GM03348 (cell line): ENCODE measurements at regions not wholly inside any gene's neighbourhood (a gene's known extent, or its start where the extent isn't known, plus 50 kb on each side); places are given as distances from the start of the nearest gene placed in this dataset.
A peak's percentile ranks its signal among the peaks of the same experiment; 100 is the strongest.
"Not testable (repeated sequence)": the region's sequence is repeated elsewhere in the genome, so short reads cannot be mapped to it uniquely, and the experiment has no call there.

Experiments
- DNase-seq: peaks from one replicate; pipeline ENCODE4 v3.0.0; 2012; ENCODE audit warnings: low spot score

DNA sequence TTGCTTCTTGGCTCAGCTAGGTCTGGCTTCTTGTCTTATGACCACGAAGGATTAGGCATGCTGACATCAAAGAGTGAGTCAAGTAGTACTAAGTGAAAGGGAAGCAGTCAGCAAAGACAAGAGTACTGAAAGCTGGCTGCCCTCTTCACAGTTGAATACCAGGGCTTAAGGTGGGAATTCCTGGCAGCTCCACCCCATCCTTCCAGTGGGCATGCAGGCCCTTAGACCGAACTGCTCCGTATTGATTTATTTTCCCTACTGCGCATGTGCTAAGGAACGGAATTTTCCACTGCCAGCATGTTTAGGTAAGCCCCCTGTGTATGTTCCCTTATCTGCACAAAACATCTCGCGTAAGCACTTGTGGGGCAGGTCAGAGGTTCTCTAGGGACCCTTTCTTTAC is 2320.1 kb downstream of the ARAP2 start:
- DNase-seq, result peak; percentile 37

DNA sequence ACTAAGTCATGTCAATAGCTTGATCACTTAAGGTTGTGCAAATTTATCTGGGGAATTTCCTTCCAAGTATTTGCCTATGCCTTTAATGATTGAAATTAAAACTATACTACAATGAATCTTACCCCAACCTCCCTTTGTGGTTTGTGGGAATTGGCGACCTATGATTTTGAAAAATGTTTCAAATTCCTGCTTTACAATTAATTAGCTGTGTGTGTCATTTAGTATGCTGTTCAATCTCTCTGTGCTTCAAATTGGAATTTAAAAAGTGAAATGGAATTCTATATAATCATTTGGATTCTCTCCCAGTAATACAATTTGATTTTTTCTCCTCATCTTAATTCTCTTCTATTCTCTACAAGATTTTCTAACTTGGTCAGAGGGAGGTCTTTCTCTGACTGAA is 2319.5 kb downstream of the ARAP2 start:
- peak; percentile 4 for DNase-seq

DNA sequence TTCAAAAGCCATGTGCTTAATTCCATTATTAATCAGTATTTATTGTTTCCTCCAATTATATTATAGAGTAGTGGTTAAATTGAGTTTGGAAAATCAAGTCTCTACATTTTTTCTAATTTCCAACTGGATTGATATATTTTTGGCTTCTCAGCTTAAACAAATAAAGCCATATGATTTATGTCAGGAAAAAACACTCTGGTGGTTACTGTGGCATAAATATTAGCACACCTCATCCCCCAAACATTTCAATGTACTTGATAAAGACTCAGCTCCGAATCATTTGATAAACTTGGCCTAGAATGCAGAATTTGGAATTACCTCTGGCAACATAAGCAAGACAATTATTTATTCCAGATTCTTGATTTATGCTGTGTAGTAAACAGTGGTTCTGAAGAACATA is 2313.8 kb downstream of the ARAP2 start:
- DNase-seq, result no peak

DNA sequence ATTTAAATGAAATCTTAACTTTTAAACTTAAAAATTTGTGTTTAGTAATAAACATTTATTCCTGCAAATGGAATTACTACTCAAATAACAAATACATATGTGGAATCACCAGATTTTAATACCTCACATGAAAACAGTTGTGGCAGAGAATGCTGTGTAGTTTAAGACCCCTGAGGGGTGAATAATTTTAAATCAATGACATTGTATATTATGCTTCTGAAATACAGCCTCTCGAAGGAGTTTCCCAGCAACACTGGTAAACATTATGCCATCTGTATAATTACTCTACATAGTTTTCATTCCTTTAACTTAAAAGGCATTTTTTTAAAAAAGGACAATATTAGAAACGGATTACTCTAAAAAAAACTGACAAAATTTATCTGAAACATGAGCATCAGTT is 2313.3 kb downstream of the ARAP2 start:
- no peak for DNase-seq

DNA sequence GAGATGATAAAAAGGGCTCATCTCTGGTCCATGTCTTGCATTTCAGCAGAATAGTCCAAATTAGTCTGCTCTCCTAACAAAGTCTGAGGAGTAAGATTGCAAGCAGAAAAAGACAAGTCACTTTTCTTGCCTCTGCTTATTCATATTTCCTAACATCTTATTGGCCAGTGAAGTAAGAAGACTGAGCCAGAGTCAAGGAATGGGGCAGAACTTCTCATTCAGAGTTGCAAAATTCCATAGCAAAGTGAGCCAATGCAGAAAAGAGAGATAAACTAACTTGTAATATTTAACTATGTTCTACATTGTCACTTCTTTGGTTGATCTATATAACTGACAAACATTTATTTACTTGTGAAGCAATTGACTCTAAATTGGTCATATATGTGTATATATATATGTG is 2304.0 kb downstream of the ARAP2 start:
- peak; percentile 40 for DNase-seq

DNA sequence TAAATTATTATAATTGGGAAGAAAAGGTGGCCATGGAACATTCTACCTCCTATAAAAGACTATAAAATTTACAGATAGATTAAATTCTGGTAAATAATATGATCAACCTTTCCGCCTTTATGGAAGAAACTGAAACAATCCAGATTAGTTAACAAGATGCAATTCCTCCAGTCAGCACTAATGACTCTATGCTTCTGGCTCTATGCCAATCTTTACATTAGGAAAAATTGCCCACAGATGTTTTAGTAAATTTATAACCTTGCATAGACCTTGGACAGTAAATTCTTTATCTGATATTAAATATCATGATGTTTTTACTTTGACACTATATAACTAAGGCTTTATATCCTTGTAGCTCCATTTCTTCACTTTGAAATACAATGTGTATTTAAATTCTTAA is 2302.5 kb downstream of the ARAP2 start:
- DNase-seq, result no peak

DNA sequence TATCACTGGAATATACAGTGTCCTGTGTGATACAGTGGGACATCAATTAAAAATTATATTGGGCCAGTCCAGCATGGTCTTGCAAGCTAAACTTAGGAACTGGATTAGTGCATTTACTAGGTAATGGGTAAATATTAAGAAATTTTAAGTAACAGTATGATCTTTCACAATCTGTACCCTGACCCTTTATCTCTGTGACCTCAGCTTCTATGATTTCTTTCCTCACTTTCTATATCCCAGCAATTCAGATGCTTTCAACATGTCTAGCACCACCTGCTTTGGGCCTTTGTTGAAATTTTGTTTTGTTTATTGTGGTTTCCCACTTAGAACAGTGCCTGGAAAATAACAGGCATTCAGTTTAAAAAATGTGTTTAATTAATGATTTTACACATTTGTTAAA is 2295.4 kb downstream of the ARAP2 start:
- DNase-seq, result no peak

DNA sequence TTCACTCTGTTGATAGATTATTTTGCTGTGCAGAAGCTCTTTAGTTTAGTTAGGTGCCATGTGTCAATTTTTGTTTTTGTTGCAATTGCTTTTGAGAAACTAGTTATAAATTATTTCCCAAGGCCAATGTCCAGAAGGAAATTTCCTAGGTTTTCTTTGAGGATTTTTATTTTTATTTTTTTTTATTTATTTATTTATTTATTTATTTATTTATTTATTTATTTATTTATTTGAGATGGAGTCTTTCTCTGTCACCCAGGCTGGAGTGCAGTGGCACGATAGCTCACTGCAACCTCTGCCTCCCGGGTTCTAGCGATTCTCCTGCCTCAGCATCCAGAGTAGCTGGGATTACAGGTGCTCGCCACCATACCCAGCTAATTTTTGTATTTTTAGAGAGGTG is 2290.5 kb downstream of the ARAP2 start:
- DNase-seq, result not testable (repeated sequence)

DNA sequence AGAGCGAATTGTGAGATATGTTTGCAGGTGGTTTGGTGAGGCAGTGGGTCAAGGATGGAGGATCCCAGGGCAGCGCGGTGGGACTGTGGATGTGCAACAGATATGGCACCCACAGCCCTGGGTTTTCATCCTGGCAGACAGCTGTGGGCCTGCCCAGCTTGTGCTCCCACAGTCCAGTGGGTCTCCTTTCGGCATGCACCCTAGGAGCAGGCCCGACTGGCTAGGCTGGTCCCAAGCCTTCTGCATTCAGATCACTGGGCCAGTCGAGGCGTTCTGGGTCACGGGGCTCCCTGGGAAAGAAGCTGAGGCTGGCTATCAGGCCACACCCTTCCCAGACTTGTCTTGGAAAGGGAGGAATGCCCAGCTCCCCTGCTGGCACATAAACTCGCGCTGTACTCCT is 2289.6 kb downstream of the ARAP2 start:
- DNase-seq, result no peak

DNA sequence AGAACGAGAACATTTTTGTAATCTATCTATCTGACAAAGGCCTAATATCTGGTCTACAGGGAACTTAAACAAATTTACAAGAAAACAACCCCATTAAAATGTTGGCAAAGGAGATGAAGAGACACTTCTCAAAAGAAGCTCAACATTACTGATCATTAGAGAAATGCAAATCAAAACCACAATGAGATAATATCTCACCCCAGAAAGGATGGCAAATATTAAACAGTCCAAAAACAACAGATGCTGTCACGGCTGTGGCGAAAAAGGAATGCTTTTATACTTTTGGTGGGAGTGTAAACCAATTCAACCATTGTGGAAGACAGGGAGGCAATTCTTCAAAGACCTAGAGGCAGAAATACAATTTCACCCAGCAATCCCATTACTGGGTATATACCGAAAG is 2284.8 kb downstream of the ARAP2 start:
- DNase-seq, result no peak

DNA sequence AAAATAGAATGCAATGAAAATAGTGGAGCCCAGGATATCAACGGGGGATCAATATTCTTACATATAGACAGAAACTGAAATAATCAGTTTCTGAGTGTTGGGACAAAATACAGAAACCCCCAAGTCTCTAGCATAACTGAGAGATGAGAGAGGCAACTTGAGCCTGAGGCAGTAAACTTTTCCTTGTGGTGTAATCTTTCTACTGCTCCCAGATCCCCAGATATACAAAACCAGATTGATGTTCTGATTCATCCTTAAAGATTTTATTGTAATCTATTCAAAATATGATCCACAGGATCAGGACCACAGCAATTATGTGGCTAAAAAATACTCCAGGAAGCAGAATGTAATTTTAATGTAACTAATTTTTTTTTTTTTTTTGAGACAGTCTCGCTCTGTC is 2282.6 kb downstream of the ARAP2 start:
- DNase-seq, result peak; percentile 13

DNA sequence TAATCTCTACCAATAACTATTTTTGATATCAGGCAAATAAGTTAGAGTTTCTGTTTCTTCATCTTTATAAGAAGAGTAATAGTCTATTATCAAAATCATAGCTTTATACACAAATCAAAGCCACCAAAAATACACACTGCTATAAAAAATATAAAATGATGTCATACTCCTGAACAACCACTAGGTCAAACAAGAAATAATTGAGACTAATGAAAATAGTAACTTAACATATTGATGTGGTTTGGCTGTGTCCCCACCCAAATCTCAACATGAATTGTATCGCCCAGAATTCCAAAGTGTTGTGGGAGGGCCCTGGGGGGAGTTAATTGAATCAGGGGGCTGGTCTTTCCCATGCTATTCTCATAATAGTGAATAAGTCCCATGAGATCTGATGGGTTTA is 2277.5 kb downstream of the ARAP2 start:
- DNase-seq, result no peak

DNA sequence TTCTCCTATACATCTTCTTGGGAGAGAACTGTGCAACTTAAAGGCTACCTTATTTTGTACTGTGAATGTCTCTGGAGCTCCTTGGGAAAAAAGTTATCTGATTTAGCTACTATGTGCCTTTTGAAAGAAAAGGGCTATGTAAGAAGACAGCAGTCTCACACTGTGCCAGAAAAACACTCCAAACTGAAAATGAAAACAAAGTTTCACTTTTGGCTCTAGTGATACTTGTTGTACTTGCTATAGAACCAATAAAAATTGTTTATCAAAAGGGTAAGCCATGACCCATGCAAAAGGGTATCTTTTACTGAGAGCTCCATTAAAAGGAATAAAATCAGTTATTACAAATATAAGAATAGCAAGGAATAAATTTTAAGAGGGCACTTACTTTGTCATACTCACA is 2270.0 kb downstream of the ARAP2 start:
- DNase-seq, result no peak

DNA sequence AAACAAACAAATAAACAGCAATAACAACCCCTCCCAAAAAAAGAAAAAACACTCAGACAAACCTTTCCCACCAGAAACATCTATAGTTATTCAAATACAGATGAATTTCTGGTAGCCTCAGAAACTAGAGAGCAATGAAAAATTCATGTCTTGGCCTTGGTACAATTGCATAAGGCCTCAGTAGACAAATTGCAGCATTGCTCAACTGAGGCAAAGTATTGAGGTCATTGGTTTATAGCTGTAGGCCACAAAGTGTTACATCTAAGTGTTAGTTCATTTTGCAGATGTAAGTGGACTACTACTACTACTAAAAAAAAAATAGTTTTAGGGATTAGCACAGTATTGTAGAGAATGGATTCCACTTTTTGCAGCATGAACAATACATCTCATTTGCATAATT is 2268.3 kb downstream of the ARAP2 start:
- peak; percentile 7 for DNase-seq

DNA sequence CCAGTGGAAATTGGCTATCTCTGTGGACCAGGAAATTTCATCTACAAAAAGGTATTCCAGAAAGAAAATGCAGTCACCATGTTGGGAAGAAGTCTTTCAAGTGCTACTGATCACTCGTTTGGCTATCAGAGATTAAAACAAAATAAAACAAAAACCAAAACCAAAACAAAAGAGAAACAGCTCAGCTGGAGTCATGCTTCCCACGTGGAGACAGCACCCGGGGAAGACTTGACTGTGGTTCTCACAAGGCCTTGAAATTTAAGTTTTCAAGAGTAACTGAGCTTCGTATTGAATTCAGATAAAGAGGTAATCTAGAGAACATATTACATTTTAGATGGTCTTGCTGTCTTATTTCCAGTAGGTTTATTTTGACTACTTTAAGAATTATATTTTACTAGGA is 2264.5 kb downstream of the ARAP2 start:
- DNase-seq, result not testable (repeated sequence)

DNA sequence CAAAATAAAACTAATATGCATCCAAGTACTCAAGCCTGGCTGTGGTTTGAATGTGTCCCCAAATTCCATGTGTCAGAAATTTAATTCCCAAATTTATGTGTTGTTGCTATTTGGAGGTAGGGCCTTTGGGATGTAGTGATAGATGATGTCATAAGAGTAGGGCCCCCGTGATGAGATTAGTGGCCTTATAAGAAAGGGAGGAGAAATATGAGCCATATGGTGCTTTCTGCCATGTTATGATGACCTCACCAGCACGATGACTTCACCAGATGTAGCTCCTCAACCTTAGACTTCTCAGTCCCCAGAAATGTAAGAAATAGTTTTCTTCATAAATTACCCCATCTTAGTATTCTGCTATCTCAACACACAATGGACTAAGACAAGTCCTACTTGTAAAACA is 2264.0 kb downstream of the ARAP2 start:
- no peak for DNase-seq

DNA sequence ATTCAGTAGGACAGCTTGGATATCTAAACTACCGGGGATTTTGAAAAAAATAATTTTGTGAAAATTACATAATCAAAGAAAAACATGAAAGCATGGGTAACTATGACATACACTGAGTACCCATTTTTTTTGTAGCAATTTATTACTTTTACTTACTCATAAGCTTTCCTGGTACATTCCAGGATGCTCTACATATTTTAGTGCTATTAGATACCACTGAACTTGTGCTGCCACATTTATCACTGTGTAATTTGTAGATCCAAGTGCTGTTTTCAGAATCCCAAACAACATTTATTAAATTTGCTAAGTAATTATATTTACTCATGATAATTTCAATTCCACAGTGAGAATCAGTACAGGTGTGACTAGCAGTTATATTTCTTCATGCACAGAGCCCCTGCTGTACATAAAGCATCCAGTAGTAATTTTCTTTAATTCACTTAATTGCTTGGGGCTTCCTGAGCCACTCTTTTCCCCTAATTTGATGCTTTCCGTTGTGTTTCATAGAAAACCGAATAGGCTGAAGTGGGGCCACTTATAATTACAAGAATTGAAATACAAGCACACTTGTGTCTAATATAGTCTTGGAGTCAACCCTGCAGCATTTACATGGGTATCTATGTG is 2254.4 kb downstream of the ARAP2 start:
- DNase-seq, result no peak

DNA sequence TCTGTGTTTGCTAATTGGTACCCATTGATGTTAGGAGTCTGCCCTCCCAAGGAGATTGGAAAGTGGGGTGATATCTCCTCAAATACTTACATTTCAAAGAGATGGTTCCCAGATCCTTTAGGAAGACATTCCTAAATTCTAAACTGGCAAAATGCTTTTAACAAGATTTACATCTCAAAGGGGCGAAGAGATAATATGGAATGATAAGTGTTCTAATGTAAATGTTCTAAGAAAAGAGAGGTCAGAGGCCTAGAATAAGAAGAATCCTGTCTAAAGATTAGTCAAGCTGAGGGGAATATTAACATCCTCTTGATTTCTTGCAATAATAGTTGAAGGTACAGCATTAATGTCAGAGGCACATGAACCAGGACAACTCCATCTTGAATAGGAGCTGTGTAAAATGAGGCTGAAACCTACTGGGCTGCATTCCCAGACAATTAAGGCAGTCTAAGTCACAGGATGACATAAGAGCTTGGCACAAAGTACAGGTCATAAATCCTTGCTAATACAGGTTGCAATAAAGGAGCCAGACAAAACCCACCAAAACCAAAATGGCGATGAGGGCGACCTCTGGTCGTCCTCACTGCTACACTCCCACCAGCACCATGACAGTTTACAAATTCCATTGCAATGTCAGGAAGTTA is 2248.1 kb downstream of the ARAP2 start:
- DNase-seq, result no peak

DNA sequence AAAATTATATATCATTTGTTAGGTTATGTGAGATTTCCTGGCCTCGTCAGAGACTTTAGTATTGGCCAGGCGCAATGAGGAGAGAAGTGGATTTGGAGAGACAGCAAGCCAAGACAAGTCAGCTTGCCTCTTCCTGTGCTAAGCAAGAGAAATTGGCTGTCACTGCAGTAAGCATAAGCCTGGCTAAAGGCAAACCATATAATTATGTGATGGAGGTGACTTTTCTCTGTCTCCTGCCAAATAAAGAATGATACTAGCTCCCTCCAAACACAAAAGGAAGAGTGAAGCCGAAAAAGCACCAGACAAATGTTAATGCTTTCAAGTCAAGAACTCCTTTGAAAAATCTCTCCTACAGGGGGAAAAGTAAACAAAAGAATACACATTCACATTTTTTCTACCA is 2246.0 kb downstream of the ARAP2 start:
- DNase-seq, result no peak

DNA sequence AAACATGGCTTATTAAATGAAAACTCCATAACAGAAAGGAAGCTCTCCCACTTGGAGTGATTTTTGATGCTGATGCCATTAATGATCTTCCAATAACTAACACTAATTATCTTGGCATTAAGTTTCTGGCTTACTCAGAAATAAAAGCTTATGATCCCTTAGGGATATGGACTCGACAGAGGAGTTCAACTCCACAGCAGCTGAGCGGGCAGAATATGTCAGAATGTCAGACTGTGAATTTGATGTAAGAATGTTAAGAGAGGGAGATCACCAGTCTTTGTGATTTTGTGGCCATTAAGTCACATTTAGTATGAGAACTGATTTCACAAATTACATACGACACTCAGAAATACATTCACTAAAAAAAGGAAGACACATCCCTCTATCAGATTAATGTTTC is 2244.0 kb downstream of the ARAP2 start:
- no peak for DNase-seq

DNA sequence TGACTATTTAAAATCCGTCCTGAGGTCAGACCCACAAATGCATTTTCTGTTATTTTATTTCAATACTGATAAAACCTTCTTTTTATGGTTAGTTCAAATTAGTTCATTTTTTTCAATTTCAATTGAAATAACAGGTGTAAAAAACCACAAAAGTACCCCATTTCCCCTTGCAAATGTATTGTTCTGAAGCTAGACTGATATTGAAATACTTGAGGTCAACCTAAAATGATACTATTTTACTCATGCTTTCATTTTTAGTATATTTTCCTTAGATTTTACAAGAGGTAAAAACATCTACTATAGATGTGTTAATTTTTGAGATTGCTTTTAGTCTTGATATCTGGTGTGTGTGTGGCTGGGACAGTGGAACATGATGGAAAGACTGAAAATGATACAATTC is 2237.8 kb downstream of the ARAP2 start:
- not testable (repeated sequence) for DNase-seq

DNA sequence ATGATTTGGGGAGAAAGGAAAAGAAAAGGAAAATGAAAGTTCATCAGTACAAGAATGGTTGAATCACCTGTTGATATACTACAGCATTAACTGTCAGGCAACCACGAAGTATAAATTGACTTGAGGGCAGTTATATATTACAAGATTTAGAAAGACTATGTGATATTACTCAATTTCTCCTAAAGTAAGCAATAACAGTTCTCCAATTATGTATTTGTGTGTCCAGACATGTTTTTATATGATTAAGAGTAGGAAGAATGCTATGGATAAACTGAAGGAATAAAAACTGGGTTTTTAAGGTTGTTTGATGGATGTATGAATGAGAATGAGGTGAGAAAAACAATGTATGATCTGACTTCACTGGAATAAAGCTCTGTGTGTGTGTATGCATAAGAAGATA is 2234.4 kb downstream of the ARAP2 start:
- DNase-seq, result no peak

DNA sequence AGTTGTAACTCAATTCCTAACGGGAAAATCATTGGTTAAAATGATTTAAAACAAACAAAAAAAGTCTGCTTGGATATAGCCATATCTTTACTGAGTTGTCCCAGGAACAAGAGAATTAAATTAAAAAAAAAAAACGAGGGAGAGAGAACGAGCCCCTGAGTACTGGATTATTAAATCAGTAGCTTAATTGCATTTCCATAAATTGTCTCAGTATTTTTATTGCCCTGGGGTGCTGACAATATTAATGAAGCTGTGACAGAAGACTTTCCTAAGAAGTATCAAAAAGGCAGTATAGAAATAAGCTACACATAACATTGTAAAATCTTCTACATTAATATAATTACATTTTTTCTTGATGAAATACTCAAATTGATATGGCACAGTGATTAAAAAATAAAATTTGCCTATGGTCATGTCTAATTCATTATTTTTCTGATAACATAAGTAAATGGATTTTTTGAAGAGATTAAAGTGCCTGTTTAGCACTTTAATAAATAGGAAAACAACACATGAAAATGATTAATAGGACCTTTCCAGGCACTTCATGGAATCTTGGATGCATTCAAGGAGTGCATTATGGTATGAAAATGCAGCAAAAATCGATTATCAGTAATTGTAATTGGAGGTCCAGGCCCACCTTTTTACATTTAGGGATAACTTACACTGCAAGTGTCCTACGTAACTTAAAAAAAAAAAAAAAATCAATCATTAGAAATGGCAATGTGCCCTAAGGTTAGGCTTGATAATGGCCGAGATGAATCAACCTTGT is 2233.4 kb downstream of the ARAP2 start:
- no peak for DNase-seq

DNA sequence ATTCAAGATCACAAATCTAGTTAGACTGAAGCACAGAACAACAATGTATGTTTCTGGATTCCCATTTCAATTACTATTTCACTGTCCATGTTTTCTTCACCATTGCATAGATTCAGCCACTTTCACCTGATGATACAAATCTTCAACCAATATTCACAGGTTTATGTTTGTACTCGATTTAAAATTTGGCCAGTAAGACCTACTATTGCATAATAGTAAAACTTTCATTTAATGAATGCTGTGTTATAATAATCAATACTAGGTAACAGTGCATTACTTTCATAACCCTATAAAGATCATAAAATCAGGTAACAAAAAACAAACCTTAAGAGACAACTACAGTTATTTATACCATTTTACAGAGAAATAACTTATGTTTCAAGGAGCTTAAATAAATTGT is 2209.1 kb downstream of the ARAP2 start:
- DNase-seq, result no peak
